ENCODE measurements at regions not wholly inside any gene's neighbourhood (a gene's known extent, or its start where the extent isn't known, plus 50 kb on each side); places are given as distances from the start of the nearest gene placed in this dataset.
A peak's percentile ranks its signal among the peaks of the same experiment; 100 is the strongest.

DNA sequence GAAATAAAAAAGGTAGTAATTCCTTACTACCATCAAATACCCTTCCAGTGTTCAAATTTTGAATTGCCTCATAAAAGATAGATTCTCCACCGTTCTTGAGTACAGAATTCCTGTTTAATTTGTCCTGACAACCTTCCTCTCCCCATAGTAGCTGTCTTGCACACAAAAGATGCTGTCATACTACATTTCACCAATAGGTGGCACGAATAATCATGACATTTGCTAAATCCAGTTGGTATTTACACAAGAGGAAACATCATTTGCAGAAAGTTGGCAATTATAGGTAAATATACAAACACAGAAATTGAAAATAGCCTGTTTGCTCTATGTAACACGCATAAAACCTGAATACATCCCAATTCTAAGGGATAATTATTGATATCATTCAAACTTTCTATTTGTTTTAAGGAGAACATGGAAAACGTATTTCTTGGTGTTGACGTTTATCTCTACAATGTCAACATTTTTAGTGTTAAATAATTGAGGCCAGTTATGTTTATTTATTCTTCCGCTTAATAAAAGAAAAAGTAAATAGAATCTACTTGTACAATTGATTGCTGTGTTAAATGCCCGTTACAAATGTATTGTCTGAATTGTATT, 58.3 kb upstream of the CLDN10 start:
- TF ChIP-seq TCF4 (CRISPR knock-in tag; IDR thresholded peaks at IDR 0.05; ENCODE audit: borderline replicate concordance) (no peak), RARB (CRISPR knock-in tag; IDR thresholded peaks at IDR 0.05) (no peak), PPARA (CRISPR knock-in tag; IDR thresholded peaks at IDR 0.05; ENCODE audit: borderline replicate concordance) (no peak), CSDC2 (CRISPR knock-in tag; IDR thresholded peaks at IDR 0.05) (no peak), ZNF8 (CRISPR knock-in tag; IDR thresholded peaks at IDR 0.05) (no peak), ZNF70 (CRISPR knock-in tag; IDR thresholded peaks at IDR 0.05) (no peak), SNAI2 (CRISPR knock-in tag; IDR thresholded peaks at IDR 0.05) (no peak), ZFP30 (CRISPR knock-in tag; IDR thresholded peaks at IDR 0.05) (no peak), ARNTL (CRISPR knock-in tag; IDR thresholded peaks at IDR 0.05; ENCODE audit: borderline replicate concordance, low read depth) (no peak), GLIS3 (CRISPR knock-in tag; IDR thresholded peaks at IDR 0.05) (no peak), OSR1 (CRISPR knock-in tag; IDR thresholded peaks at IDR 0.05) (no peak), BACH2 (CRISPR knock-in tag; IDR thresholded peaks at IDR 0.05; ENCODE audit: borderline replicate concordance) (no peak), TOX (CRISPR knock-in tag; IDR thresholded peaks at IDR 0.05; ENCODE audit: borderline replicate concordance) (no peak), ZFP3 (CRISPR knock-in tag; IDR thresholded peaks at IDR 0.05) (no peak)
- TF ChIP-seq, protein P1, sequence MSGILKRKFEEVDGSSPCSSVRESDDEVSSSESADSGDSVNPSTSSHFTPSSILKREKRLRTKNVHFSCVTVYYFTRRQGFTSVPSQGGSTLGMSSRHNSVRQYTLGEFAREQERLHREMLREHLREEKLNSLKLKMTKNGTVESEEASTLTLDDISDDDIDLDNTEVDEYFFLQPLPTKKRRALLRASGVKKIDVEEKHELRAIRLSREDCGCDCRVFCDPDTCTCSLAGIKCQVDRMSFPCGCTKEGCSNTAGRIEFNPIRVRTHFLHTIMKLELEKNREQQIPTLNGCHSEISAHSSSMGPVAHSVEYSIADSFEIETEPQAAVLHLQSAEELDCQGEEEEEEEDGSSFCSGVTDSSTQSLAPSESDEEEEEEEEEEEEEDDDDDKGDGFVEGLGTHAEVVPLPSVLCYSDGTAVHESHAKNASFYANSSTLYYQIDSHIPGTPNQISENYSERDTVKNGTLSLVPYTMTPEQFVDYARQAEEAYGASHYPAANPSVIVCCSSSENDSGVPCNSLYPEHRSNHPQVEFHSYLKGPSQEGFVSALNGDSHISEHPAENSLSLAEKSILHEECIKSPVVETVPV (CRISPR knock-in tag; IDR thresholded peaks at IDR 0.05), result no peak
- TF ChIP-seq, protein P2, sequence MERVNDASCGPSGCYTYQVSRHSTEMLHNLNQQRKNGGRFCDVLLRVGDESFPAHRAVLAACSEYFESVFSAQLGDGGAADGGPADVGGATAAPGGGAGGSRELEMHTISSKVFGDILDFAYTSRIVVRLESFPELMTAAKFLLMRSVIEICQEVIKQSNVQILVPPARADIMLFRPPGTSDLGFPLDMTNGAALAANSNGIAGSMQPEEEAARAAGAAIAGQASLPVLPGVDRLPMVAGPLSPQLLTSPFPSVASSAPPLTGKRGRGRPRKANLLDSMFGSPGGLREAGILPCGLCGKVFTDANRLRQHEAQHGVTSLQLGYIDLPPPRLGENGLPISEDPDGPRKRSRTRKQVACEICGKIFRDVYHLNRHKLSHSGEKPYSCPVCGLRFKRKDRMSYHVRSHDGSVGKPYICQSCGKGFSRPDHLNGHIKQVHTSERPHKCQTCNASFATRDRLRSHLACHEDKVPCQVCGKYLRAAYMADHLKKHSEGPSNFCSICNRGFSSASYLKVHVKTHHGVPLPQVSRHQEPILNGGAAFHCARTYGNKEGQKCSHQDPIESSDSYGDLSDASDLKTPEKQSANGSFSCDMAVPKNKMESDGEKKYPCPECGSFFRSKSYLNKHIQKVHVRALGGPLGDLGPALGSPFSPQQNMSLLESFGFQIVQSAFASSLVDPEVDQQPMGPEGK (CRISPR knock-in tag; IDR thresholded peaks at IDR 0.05; ENCODE audit: borderline replicate concordance), result no peak
- ATAC-seq, result peak; percentile 86

DNA sequence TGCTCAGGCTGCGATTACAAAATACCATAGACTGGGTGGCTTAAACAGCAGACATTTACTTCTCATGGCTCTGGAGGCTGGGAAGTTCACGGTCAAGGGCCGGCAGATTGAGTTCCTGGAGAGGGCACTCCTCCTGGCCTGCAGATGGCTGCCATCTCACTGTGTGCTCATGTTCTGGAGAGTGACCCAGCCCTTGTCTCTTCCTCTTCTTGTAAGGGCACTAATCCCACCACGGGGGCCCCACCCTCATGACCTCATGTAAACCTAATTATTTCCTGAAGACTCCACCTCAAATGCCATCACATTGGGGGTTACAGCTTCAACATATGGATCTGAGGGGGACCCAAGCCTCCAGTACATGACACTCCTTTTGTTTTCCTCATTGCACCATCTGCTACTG, 56.0 kb upstream of the CLDN10 start:
- TF ChIP-seq ISL1 (CRISPR knock-in tag; IDR thresholded peaks at IDR 0.05) (no peak), ZFP30 (CRISPR knock-in tag; IDR thresholded peaks at IDR 0.05) (no peak), ZC3H10 (CRISPR knock-in tag; IDR thresholded peaks at IDR 0.05) (no peak), PPARA (CRISPR knock-in tag; IDR thresholded peaks at IDR 0.05; ENCODE audit: borderline replicate concordance) (no peak), ZFP3 (CRISPR knock-in tag; IDR thresholded peaks at IDR 0.05) (no peak), BACH2 (CRISPR knock-in tag; IDR thresholded peaks at IDR 0.05; ENCODE audit: borderline replicate concordance) (no peak), ESRRG (CRISPR knock-in tag; IDR thresholded peaks at IDR 0.05) (no peak), SNAI2 (CRISPR knock-in tag; IDR thresholded peaks at IDR 0.05) (no peak), ARNTL (CRISPR knock-in tag; IDR thresholded peaks at IDR 0.05; ENCODE audit: borderline replicate concordance, low read depth) (no peak), ZNF70 (CRISPR knock-in tag; IDR thresholded peaks at IDR 0.05) (no peak), CSDC2 (CRISPR knock-in tag; IDR thresholded peaks at IDR 0.05) (no peak), OSR1 (CRISPR knock-in tag; IDR thresholded peaks at IDR 0.05) (no peak), ZNF8 (CRISPR knock-in tag; IDR thresholded peaks at IDR 0.05) (no peak), ZNF565 (CRISPR knock-in tag; conservative IDR thresholded peaks at IDR 0.05; ENCODE audit: low read depth) (no peak), GLIS3 (CRISPR knock-in tag; IDR thresholded peaks at IDR 0.05) (no peak)
- TF ChIP-seq, protein P3, sequence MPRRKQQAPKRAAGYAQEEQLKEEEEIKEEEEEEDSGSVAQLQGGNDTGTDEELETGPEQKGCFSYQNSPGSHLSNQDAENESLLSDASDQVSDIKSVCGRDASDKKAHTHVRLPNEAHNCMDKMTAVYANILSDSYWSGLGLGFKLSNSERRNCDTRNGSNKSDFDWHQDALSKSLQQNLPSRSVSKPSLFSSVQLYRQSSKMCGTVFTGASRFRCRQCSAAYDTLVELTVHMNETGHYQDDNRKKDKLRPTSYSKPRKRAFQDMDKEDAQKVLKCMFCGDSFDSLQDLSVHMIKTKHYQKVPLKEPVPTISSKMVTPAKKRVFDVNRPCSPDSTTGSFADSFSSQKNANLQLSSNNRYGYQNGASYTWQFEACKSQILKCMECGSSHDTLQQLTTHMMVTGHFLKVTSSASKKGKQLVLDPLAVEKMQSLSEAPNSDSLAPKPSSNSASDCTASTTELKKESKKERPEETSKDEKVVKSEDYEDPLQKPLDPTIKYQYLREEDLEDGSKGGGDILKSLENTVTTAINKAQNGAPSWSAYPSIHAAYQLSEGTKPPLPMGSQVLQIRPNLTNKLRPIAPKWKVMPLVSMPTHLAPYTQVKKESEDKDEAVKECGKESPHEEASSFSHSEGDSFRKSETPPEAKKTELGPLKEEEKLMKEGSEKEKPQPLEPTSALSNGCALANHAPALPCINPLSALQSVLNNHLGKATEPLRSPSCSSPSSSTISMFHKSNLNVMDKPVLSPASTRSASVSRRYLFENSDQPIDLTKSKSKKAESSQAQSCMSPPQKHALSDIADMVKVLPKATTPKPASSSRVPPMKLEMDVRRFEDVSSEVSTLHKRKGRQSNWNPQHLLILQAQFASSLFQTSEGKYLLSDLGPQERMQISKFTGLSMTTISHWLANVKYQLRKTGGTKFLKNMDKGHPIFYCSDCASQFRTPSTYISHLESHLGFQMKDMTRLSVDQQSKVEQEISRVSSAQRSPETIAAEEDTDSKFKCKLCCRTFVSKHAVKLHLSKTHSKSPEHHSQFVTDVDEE (CRISPR knock-in tag; IDR thresholded peaks at IDR 0.05), result no peak
- TF ChIP-seq, protein P2 (CRISPR knock-in tag; IDR thresholded peaks at IDR 0.05; ENCODE audit: borderline replicate concordance), result no peak
- TF ChIP-seq, protein P1 (CRISPR knock-in tag; IDR thresholded peaks at IDR 0.05), result no peak
- no peak for ATAC-seq

Data from SK-N-SH treated with all-trans-retinoic acid at 6 μM for 48 hours (cell line).